Stimulated activated CD4-positive, alpha-beta T cell treated with anti-CD3 and anti-CD28 coated beads, Interleukin-15, amount 100 ng/mL, for 1 hour (primary cell): ENCODE measurements at regions not wholly inside any gene's neighbourhood (a gene's known extent, or its start where the extent isn't known, plus 50 kb on each side); places are given as distances from the start of the nearest gene placed in this dataset.

Experiments
- DNase-seq, 2 donors: peaks; one replicate each; pipeline ENCODE4 v3.0.0-alpha.2; 2020; ENCODE audit warnings: low read depth in 1 of 2, low spot score in 1 of 2

DNA sequence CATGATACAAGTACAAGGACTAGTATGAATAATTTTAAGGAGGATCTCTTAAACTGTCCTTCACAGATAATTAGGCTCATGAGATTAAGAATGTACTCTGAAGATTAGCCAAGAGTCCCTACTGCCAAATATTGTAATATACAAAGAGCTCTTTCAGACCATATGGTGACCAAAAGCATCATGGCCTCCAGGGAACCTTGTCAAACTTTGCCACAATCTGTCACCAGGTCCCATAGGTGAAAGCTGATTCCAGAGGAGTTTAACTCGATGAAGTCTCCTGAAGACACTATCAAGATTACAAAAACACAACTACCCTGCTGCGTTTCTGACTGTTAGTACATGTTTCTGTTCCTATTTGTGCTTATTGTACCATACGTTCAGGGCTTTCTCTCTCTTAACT is 395.4 kb upstream of the ITGA1 start:
- DNase-seq = no peak

DNA sequence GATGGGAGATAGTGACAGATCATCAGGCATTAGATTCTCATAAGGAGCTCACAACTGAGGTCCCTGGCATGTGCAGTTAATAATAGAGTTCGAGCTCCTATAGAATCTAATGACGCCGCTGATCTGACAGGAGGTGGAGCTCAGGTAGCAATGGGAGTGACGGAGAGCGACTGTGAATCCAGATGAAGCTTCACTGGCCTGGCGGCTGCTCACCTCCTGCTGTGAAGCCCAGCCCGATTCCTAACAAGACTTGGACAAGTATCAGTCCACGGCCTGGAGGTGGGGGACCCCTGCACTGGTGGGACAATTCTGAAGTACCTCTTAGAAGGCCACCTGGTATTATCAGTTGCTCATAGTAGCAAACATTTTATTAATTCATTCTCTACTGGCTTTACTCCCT is 377.9 kb upstream of the ITGA1 start:
- no peak for DNase-seq

DNA sequence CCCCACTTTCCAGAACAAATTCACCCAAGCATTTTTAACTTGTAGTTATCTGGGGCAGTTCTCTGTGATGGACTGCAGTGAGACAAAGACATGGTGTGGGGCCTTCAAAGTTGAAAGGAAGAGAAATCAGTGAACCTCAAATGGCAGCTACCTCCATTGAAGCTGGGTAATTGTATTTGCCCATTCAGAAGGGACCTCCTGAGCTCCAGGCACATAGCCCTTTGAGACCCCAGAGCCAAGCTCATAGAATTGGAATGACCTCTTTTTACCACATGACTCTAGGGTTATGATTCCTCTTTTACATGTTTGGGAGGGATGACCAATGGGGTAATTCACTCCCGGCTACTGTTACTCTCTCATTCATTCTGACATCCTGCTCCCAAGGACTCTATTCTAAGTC is 368.4 kb upstream of the ITGA1 start:
- DNase-seq = no peak

DNA sequence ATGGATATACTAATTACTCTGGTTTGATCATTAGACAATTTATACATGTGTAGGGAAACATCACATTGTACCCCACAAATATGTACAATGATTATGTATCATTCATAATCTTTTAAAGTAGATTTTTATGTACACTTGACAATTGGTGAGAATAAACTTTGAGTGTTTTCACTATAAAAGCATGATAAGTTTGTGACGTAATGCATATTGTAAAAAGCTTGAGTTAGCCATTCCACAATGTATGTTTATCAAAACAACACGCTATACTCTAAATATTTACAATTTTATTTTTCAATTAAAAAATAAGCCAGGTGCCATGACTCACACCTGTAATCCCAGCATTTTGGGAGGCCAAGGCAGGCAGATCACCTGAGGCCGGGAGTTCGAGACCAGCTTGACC is 360.1 kb upstream of the ITGA1 start:
- no peak for DNase-seq

DNA sequence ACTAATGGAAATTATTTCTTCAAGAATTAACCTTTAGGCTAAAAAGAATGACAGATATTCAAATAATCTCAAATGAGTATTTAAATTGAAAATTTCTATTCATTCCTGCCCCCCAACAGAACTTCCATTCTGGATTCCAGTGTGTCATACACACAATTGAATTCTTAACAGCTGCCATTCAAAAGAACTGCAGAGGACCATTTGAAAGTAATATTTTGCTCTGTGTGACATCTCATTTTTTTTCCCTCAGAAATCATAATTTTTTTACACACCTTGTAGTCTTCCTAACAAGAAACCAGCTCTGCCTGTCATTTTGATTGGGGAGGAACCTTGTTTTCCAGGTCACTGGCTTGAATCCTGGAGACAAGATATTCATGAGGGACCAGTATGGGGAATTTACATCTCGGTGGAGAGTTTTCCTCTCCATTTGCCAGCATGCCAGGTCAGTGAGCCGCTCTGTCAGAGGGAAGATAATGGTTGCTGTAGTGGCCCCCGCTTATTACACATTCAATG is 358.7 kb upstream of the ITGA1 start:
- no peak for DNase-seq

DNA sequence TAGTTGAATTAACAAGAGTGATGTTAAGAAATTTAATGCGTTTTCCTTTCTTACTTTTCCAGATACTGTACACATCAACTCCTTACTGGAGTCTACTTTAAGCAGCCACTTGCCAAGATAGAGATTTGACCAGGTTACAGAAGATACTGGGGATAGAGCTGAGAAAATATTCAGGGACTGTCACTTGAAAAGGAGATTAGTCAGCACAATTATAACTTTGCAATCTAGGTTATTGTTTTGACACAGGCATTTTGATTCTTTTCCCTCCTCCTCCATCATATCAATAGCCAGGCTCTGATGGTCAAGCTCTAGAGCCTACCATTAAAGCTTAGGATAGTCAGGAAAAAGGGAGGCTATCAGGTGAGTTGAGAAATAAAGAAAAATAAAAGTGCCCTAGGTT is 345.9 kb upstream of the ITGA1 start:
- DNase-seq = no peak

DNA sequence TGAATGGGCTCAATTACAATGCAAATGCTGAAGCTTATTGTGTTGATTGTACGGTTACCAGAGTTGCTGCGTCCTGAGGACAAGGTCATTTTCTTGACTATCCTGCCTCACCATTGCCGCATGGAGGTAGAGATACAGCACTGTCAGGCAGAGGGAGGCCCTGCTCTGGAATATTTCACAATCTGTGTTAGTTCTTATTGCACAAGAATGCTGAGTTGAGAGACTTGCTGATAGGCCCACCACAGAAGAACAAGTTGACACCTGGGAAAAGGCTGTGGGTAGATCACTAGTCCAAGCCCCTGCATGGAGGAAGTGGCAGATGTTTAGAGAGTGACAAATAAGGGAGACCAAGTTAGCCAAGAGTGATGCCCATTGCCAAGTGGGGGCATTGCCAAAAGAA is 344.5 kb upstream of the ITGA1 start:
- no peak for DNase-seq

DNA sequence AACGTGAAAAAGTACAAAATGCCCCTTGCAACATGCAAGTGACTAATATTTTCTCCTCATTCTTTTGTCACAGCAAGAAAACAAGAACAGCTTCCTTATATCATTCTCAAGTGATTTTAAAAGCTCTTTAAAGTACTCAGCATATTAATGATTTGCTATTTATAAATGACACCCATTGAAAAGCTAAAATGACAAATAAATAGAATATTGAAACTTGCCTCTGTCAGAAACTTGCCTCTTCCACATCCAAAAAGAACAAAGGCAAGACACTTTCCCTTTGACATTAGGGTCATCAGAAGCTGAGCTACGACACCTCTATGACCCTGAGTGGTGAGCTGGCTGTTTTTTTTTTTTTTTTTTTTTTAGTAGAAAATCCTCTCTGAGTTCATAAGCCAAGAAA is 339.6 kb upstream of the ITGA1 start:
- no peak for DNase-seq

DNA sequence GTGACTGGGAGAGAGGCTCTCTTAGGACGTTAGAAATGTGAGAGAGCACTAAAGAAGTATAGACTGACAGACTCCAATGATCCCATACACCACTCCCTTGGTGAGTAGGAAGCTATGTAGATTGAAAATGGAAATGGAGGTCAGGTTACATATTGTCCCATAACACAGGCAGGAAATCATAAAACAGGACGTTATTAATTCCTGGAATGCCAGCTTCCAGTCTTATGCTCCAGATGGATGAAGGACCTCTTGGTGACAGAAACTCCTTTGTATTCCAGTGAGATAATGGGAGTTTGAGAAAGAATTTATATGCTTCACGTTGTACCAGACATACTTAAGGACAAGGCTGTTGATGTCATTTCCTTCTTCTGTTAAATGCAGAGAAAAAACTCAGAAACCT is 338.2 kb upstream of the ITGA1 start:
- no peak for DNase-seq

DNA sequence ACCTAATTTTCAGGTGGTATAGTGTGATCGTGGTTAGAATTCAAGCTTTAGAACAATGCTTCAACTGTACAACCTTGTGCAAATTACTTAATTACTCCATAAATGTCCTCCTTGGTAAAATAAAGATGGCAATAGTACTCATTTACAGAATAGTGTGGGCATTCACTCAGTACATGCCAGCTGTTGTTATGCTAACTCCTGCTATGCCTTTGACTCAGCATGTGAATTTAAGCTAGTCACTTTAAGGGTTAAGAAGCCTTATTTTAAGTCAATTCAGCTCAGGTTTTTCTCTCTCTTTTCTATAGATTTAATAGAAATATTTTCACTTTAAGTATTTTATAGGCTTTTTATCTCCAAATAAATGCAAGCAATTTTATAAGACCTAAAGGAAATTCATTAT is 335.6 kb upstream of the ITGA1 start:
- DNase-seq = no peak

DNA sequence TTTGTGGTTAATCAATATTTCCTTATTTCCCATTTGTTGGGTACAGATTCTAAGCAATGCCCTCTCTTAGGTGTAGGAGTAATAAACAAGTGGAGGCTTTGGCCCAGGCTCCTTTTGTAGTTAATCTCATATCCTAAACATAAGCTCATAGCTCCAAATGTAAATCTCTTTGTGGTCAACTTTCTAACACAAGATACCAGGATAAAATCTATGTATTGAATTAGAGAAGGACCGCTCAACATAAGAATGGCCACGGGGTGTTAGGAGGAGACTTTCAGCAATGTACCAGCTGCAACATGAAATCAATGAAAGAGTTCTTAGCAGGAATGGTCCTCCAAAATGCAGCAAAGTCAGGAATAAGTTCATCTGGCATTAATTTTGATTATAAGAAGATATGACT is 334.5 kb upstream of the ITGA1 start:
- DNase-seq = no peak

DNA sequence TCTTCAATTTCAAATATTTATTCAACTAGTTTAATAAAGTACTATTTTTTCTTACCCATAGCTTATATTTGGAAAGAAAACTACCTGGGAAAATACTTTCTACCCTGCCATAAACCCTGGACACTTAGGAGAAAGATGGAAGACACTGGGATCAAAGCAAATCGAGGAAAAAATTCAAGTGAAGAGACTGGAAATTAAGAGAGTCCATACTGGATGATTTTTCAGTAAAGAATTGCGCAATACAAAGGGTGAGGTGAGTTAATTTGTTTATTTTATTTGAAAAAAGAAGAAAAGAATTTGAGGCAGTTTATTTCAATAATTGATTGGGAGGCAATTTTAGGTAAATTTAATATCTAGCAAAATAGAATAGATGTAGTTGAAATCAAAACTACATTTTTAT is 331.8 kb upstream of the ITGA1 start:
- DNase-seq = no peak

DNA sequence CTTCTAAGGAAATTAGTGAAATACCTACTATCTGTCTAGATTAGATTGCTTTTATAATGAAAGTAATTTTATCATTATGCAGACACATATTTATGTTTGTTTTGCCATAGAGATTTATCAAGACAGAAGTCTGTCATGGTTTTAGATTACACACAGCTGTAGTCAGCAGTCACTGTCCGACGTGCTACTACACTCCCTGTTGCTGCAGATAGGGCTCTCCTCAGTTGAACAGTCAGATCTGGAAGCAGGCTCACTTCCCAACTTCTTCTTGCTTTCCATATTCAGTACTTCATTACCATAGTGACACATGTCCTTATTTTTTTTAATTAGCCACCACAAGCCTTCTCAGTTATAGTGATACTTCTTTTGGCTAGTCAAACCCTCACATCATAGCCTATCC is 329.9 kb upstream of the ITGA1 start:
- DNase-seq = no peak

DNA sequence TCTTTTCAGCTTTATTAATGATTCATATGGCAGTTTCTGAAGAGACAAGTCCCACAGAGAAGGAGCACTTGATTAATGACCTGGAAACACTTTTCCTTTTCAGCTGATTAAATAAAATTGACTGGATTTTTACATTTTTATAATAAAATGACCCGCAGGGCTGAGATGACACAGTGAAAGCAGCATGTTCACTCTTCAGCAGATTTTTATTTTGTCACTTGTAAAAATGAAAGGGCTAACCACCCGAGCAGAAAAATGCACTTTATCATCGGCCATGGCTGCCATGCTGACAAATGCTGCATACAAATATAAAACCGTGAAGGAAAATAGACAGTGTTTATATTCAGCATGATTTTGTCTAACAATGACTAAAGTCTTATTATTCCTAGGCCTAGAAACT is 321.6 kb upstream of the ITGA1 start:
- no peak for DNase-seq

DNA sequence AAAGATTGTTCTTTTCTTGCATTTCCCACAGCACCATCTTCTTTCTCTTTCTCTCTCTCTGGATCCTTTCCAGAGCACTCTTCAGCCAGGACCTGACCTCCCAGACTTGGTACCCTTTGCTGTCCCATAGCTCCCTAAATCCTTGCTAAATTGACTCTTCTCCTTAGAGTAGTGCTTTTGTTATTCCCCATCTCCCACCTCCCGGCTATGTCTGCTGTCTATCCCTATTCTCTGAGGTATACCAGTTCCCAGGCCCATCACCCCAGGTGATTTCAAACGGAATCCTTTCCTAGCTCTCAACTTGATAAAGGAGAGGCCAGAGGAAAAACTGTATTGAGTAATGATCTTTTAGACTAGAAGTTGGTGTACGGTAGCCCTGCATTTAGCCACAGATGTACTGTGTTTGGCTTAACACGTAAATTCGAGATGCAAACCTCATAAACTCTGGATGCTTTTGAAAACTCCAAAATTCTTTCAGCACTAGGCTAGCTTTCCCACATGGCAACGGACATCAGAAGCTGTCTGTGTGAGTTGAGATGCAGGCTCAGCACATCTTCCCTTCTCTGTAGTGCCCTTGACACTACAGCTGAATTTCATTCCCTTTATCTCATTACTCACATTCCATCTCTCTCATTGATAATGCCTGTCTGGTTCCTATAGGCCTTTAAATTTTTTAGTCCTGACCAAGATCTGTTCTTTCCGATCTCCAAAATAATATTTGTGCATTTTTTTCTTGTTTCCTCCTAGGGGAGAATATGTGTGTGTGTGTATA is 320.8 kb upstream of the ITGA1 start:
- DNase-seq = no peak

DNA sequence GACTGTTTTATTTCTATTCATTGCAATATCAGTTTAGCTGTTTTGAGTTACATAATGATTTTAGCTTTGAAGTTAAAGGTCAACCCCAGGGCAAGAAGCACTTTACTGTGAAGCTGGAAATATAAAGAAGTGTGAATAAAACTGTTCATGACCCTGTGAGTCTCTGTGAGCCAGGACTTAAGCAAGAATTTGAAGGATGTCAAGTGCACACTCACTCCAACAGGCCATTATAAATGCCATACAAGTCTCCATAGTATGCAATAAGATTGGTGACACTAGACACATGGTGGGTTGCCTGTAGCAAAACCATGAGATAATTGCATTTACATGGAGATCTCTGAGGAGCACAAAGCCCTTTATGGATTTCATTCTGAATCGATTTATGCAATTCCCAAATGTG is 318.7 kb upstream of the ITGA1 start:
- no peak for DNase-seq

DNA sequence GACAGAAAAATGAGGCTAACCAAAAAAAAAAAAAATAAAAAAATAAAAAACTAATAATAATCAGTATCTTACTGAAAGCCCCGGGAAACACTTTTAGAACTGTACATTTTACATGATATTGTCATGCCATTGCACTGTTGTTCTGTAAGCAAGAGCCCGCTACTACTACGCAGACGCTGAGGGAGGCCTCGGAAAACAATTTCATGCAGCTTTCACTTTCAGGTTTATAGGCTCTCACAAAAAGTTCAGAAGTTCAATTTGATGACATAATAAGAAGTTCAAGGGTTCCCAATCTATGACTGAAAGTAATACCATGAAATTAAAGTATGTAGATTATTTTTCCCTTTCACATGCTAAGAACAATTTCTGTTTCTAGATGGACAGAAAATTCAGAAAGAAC is 318.3 kb upstream of the ITGA1 start:
- no peak for DNase-seq

DNA sequence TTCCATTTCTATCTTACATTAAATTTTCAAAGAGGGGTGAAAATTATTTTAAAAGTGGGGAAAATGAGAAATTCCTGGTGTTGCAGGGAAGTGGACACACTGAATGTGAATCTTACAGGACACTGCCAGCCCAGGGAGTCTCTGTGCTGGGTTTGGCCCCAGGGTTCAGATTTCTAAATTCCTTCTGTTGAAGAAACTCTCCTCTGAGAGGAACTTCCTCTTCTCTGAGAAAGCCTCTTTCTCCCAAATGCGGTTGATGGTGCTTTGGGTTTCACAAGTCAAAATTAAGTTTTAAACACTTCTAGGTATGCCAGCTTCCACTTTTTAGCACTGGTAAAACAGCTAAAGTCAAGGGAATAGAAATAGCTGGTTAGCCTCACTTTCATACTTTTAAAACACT is 317.9 kb upstream of the ITGA1 start:
- no peak for DNase-seq

DNA sequence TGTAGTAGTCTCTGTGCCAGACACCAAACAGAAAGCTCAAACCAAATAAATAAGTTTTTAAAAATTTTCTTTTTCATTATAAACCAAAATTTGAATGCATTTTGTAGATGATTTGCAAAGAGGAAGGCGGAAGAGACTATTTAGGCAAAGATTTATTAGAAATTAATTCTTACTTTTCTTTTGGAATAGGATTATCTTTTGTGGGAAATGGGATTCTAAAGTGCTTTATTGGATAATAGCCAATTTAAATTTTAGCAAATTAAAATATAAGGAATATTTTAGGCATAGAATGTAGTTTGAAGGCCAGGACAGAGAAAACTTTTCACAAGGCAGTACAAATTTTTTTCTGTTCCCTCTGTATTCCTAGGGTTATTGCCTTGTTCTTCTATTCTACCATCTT is 311.4 kb upstream of the ITGA1 start:
- no peak for DNase-seq

DNA sequence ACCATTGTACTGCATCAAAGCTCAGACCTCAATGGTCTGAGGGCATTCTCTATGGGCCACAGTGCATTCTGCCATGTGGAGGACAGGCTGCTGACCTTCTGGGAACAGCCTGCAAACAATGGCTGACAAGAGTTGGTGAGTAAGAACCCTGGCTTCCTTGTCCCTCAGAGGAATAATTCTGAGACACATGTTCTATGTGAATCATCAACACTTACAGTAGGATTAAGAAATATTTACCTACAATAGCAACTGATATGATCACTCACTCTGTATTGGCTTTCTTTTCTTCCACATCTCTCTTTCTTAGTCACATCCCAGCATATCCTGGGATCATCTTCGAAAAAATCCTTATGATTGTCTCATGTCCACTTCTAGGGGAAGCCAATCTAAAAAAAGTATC is 306.5 kb upstream of the ITGA1 start:
- no peak for DNase-seq

DNA sequence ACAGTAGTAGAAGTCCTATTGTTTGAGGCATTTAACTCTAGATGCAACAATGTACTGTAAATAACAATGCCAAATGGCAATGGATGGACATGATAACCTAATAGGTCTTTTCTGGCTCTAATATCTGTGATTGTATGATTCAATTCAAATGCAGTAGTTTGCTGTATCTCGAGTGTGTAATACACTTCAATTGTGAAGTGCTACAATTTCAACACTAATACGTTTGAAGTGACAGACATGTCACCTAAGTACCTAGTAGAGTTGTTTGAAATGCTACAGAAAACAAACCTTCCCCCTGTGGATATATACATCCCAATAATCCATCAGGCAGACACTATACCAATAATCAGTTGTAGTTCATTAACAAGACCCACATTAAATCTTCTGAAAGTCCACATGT is 305.9 kb upstream of the ITGA1 start:
- no peak for DNase-seq

DNA sequence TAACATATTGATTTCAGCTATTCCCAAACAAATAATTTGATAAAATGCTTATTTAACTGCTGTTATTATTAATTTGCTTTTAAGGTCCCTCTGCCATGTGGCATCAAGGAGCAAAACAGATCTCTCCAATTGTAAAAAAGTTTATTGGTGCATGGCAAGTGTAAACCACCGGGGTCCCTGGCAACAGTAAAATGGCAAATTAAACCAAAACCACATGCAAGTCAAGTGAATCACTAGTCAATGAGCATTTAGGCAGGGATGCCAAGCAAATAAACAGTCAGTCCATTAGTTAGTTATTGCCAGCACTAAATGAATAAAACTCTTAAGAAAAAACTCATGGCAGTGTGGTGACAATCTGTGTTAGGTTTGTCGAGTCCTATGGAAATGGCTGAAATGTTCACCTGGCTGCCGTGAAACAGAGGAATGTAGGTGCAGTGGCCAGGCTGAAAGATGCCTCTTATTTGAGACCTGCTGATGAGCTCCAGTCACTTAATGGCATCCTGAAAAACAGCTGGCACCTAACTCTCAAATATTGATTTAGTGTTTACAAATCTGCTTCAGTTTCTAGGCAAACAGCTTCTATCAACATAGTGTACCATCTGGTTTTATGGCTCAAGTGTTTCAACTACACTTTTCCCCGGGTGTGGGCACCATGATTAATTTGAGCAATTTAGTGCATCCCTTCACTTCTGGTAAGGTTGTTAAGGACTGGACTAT is 296.5 kb upstream of the ITGA1 start:
- DNase-seq = no peak

DNA sequence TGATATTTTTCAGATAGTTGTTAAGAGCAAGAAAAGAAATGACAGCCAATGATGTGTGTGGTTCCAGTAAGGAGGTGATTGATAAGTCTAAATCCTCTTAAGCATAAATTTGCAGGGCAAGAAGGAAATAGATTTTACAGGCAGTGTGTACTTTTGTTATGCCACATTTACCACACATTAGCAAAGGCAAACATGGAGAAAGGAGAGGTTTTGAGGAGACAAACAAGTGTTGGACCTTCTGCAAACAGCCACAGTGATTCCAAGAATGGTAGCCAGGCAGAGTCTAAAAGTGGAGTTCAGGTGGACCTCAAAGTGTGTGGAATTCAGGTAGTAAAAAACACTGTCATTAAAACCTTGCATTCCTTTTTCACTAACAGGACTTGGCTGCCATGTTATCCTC is 295.9 kb upstream of the ITGA1 start:
- DNase-seq = no peak
